Spleen (tissue), 7 donors: ENCODE measurements at regions not wholly inside any gene's neighbourhood (a gene's known extent, or its start where the extent isn't known, plus 50 kb on each side); places are given as distances from the start of the nearest gene placed in this dataset.

Experiments
- POLR2A ChIP-seq, 3 donors: fragments of 450-650 bp; IDR thresholded peaks; one replicate each; pipeline ENCODE4 v1.5.1; 2017; ENCODE audit warnings: antibody characterized with exemption in 3 of 3, mild to moderate bottlenecking in 1 of 3
- TF ChIP-seq, protein P1 (sequence below), 11 experiments: fragments of 200-600 bp in 7 of 11; fragments of 450-650 bp in 4 of 11; sonication (generic) in 4 of 11; IDR thresholded peaks in 8 of 11; conservative IDR thresholded peaks in 3 of 11; 1 replicate in 7 of 11; 2 replicates in 4 of 11; pipeline versions ENCODE4 v1.4.0 to v1.8.0; 2016 to 2021; ENCODE audit warnings: antibody characterized with exemption in 11 of 11, inconsistent platforms in 4 of 11, mild to moderate bottlenecking in 1 of 11
- donor health status: DM: no; HTN: no; CAD: no; lungs with moderate emphysema.
- donor health status: DM: no; HTN: no; CAD: no.
- donor health status: DM: no; HTN: no; CAD: no.

DNA sequence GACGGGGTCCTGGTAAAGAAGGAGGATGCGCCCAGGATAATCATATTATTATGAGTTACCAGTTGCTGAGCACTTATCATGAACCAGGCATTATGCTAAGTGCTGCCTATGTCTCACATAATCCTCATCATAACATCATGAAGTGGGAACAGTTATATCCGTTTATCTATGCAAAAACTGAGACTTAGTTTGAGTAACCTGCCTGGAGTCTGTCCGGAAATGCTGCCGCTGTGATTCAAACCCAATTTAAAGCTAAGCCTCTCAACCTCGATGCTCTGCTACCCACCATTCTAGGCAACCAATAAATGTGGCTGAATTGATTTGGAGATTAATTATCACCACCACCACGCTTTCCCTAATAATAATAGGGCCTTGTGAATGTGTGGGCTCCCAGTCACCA, 111.5 kb upstream of the CLMP start:
- TF ChIP-seq, protein P1, sequence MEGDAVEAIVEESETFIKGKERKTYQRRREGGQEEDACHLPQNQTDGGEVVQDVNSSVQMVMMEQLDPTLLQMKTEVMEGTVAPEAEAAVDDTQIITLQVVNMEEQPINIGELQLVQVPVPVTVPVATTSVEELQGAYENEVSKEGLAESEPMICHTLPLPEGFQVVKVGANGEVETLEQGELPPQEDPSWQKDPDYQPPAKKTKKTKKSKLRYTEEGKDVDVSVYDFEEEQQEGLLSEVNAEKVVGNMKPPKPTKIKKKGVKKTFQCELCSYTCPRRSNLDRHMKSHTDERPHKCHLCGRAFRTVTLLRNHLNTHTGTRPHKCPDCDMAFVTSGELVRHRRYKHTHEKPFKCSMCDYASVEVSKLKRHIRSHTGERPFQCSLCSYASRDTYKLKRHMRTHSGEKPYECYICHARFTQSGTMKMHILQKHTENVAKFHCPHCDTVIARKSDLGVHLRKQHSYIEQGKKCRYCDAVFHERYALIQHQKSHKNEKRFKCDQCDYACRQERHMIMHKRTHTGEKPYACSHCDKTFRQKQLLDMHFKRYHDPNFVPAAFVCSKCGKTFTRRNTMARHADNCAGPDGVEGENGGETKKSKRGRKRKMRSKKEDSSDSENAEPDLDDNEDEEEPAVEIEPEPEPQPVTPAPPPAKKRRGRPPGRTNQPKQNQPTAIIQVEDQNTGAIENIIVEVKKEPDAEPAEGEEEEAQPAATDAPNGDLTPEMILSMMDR (IDR thresholded peaks at IDR 0.05 in 8 of 11, conservative IDR thresholded peaks at IDR 0.05 in 3 of 11), result no peak
- TF ChIP-seq POLR2A (IDR thresholded peaks at IDR 0.05), result no peak
